Stomach (tissue), 4 donors: ENCODE measurements at regions not wholly inside any gene's neighbourhood (a gene's known extent, or its start where the extent isn't known, plus 50 kb on each side); places are given as distances from the start of the nearest gene placed in this dataset.

ENCODE experiments used
- CTCF ChIP-seq, 7 experiments: fragments of 450-650 bp in 4 of 7; fragments of 200-600 bp in 3 of 7; sonication (generic) in 3 of 7; IDR thresholded peaks; one replicate each; pipeline ENCODE4 v1.5.1; 2016 to 2019; ENCODE audit warnings: antibody characterized with exemption in 7 of 7, control low read depth in 2 of 7, mild to moderate bottlenecking in 1 of 7
- EP300 ChIP-seq: sonication (generic); formaldehyde crosslinking; IDR thresholded peaks from one replicate; pipeline ENCODE4 v1.6.1; 2017; ENCODE audit warnings: antibody characterized with exemption
- POLR2A ChIP-seq, 4 donors: fragments of 450-650 bp; IDR thresholded peaks; one replicate each; pipeline ENCODE4 v1.6.1; 2016; ENCODE audit warnings: antibody characterized with exemption in 4 of 4, control low read depth in 2 of 4, mild to moderate bottlenecking in 1 of 4, moderate library complexity in 1 of 4
- POLR2AphosphoS5 ChIP-seq, 3 donors: sonication (generic); formaldehyde crosslinking; IDR thresholded peaks; one replicate each; pipeline ENCODE4 v1.6.1; 2016; ENCODE audit warnings: antibody characterized with exemption in 3 of 3

GRCh38 chr1:118300808-118301207 is 115.8 kb upstream of the SPAG17 start:
- TF ChIP-seq POLR2A (IDR thresholded peaks at IDR 0.05) (no peak), CTCF (IDR thresholded peaks at IDR 0.05) (no peak), POLR2AphosphoS5 (IDR thresholded peaks at IDR 0.05) (no peak), EP300 (no peak)
